Smooth muscle cell (in vitro differentiated cells): ENCODE measurements at regions not wholly inside any gene's neighbourhood (a gene's known extent, or its start where the extent isn't known, plus 50 kb on each side); places are given as distances from the start of the nearest gene placed in this dataset.

Experiments used
- DNase-seq: peaks from one replicate; lab custom pipeline; 2025; ENCODE audit not compliant: unreplicated experiment; lab: John Stamatoyannopoulos, UW
- H2AFZ ChIP-seq: fragments of 200-600 bp; sonication (generic); 2 replicates; pipeline ENCODE4 v1.6.0; 2016; ENCODE audit warnings: antibody characterized with exemption, low read depth, mild to moderate bottlenecking
- H3F3A ChIP-seq: fragments of 200-600 bp; sonication (generic); 2 replicates; pipeline ENCODE4 v1.6.0; 2017; ENCODE audit warnings: antibody characterized with exemption, low read depth
- H3K27ac ChIP-seq: fragments of 200-600 bp; sonication (generic); 2 replicates; pipeline ENCODE4 v1.5.1; 2016; ENCODE audit warnings: low read depth, mild to moderate bottlenecking
- H3K27me3 ChIP-seq: fragments of 200-600 bp; sonication (generic); 2 replicates; pipeline ENCODE4 v1.6.1; 2016; ENCODE audit warnings: low read depth, mild to moderate bottlenecking
- H3K36me3 ChIP-seq: fragments of 200-600 bp; sonication (generic); 2 replicates; pipeline ENCODE4 v1.5.1; 2016; ENCODE audit warnings: low read depth
- H3K4me1 ChIP-seq: fragments of 200-600 bp; sonication (generic); 2 replicates; pipeline ENCODE4 v1.5.1; 2016; ENCODE audit warnings: low read depth
- H3K4me2 ChIP-seq: fragments of 200-600 bp; sonication (generic); 2 replicates; pipeline ENCODE4 v1.6.0; 2016; ENCODE audit warnings: mild to moderate bottlenecking
- H3K4me3 ChIP-seq: fragments of 200-600 bp; sonication (generic); 2 replicates; pipeline ENCODE4 v1.5.1; 2016; ENCODE audit warnings: mild to moderate bottlenecking
- H3K79me2 ChIP-seq: fragments of 200-600 bp; sonication (generic); 2 replicates; pipeline ENCODE4 v1.6.0; 2016; ENCODE audit warnings: low read depth, mild to moderate bottlenecking
- H3K9ac ChIP-seq: fragments of 200-600 bp; sonication (generic); 2 replicates; pipeline ENCODE4 v1.6.0; 2016; ENCODE audit warnings: low read depth
- H3K9me3 ChIP-seq: fragments of 200-600 bp; sonication (generic); replicated peaks from 2 replicates; pipeline ENCODE4 v1.5.1; 2016; ENCODE audit warnings: low read depth
- H4K20me1 ChIP-seq: fragments of 200-600 bp; sonication (generic); 2 replicates; pipeline ENCODE4 v1.6.0; 2016; ENCODE audit warnings: low read depth
- WGBS: methylation state at CpG from one replicate; pipeline ENCODE4 v1.1.7; 2016; ENCODE audit warnings: low lambda C conversion rate; 5-methylcytosine and 5-hydroxymethylcytosine counted together
- TF ChIP-seq, protein P1 (sequence below): fragments of 200-600 bp; sonication (generic); IDR thresholded peaks from 2 replicates; pipeline ENCODE4 v1.5.1; 2017; ENCODE audit warnings: borderline replicate concordance, mild to moderate bottlenecking, antibody characterized with exemption; ENCODE audit not compliant: insufficient read depth, poor library complexity, severe bottlenecking

DNA sequence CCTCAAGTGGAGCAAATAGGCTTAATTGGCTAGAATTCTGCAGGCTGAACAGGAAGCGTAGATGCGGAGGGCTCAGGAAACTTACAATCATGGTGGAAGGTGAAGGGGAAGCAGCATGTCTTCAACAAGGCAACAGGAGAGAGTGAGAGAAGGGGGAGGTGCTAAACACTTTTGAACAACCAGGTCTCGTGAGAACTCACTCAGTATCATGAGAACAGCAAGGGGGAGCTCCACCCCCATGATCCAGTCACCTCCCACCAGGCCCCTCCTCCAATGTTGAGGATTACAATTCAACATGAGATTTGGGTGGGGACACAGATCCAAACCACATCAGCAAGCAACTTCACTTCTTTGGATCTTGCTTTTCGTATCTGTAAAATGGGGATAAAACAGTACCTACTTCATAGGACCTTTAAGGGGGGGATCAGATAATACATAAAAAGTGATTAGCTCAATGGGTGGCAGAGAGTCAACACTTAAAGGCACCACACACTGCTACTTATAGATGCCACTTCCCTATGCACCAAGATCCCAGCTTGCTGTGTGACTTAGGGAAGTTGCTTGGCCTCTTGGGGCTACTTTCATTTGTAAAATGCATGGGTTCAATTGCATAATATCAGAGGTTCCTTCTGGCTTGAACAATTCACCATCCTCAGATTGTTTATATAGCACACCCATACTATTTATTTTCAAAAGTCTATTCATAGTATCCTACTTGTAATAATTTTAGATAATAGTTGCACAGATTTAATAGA, 184.8 kb upstream of the RPH3A start:
- no peaks in the 10 kb centered on the region for H3K27me3 ChIP-seq
- peaks cover 12% of the 10 kb centered on the region for H3K4me1 ChIP-seq
- no peaks in the 10 kb centered on the region for H3F3A ChIP-seq
- TF ChIP-seq, protein P1, sequence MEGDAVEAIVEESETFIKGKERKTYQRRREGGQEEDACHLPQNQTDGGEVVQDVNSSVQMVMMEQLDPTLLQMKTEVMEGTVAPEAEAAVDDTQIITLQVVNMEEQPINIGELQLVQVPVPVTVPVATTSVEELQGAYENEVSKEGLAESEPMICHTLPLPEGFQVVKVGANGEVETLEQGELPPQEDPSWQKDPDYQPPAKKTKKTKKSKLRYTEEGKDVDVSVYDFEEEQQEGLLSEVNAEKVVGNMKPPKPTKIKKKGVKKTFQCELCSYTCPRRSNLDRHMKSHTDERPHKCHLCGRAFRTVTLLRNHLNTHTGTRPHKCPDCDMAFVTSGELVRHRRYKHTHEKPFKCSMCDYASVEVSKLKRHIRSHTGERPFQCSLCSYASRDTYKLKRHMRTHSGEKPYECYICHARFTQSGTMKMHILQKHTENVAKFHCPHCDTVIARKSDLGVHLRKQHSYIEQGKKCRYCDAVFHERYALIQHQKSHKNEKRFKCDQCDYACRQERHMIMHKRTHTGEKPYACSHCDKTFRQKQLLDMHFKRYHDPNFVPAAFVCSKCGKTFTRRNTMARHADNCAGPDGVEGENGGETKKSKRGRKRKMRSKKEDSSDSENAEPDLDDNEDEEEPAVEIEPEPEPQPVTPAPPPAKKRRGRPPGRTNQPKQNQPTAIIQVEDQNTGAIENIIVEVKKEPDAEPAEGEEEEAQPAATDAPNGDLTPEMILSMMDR: no peak
- 88% methylated on average over 4 of the region's 4 CpGs for WGBS
- H3K36me3 ChIP-seq: no peaks in the 10 kb centered on the region
- H3K4me3 ChIP-seq: no peak overlapping the region
- no peak overlapping the region for H3K9ac ChIP-seq
- no peak overlapping the region for H3K27ac ChIP-seq
- H2AFZ ChIP-seq: no peak overlapping the region
- no peaks in the 10 kb centered on the region for H4K20me1 ChIP-seq
- H3K4me2 ChIP-seq: no peak overlapping the region
- DNase-seq: no peak
- H3K9me3 ChIP-seq: no peaks in the 10 kb centered on the region
- H3K79me2 ChIP-seq: no peaks in the 10 kb centered on the region

DNA sequence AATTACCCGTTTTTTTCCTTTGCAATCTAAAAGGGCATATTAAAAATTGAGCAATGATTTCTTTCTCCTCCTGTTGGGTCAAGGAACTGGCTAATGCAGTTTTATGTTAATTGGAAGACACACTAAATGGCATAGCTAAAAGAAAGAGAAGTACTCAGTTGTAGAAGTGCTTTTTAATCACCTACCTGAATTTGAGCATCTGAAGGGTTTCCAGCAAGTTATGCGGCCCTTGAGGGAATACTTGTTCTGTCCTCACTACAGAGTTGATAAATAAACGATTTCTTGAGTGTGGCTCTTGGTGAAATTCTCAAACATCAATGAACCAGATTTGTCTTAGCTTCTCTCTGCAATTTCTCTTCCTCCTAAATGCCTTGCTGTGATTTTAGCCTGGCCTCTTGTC, 184.1 kb upstream of the RPH3A start:
- Histone ChIP-seq H3K9me3 (no peaks in the 10 kb centered on the region), H3K36me3 (no peaks in the 10 kb centered on the region), H3K27me3 (no peaks in the 10 kb centered on the region), H3K9ac (no peak overlapping the region), H3K27ac (no peak overlapping the region), H4K20me1 (no peaks in the 10 kb centered on the region), H2AFZ (no peak overlapping the region), H3K4me2 (no peak overlapping the region), H3K4me1 (peaks cover 8% of the 10 kb centered on the region), H3K79me2 (no peaks in the 10 kb centered on the region), H3K4me3 (no peak overlapping the region), H3F3A (no peaks in the 10 kb centered on the region)
- no peak for DNase-seq
- 77% methylated on average over 3 of the region's 3 CpGs for WGBS
- TF ChIP-seq, protein P1: no peak

DNA sequence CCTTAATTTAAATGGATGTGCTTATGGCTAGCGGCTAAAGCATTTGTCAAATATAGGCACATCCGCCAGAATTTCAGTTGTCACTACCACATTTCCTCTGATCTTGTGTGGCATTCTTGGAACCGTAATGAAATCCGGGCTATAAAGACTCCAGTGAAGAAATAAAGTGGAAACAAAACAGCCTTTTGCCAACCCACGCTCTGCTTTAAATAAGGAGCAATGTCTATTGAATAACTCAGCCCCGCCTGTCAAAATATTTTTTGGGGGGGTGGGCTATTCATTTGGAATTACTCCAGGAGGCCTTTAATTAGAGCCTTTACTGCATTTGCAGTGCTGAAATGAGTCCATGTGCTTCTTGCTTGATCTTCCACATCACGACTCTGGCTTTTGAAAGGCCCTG, 179.6 kb upstream of the RPH3A start:
- Histone ChIP-seq H3K36me3 (no peaks in the 10 kb centered on the region), H2AFZ (no peak overlapping the region), H3K27ac (no peak overlapping the region), H3F3A (no peaks in the 10 kb centered on the region), H3K4me2 (no peak overlapping the region), H3K4me3 (no peak overlapping the region), H3K4me1 (no peaks in the 10 kb centered on the region), H3K9me3 (no peaks in the 10 kb centered on the region), H3K27me3 (peaks cover 7% of the 10 kb centered on the region), H4K20me1 (no peaks in the 10 kb centered on the region), H3K9ac (no peak overlapping the region), H3K79me2 (no peaks in the 10 kb centered on the region)
- WGBS: 87% methylated on average over 7 of the region's 7 CpGs
- no peak for DNase-seq
- TF ChIP-seq, protein P1: no peak

DNA sequence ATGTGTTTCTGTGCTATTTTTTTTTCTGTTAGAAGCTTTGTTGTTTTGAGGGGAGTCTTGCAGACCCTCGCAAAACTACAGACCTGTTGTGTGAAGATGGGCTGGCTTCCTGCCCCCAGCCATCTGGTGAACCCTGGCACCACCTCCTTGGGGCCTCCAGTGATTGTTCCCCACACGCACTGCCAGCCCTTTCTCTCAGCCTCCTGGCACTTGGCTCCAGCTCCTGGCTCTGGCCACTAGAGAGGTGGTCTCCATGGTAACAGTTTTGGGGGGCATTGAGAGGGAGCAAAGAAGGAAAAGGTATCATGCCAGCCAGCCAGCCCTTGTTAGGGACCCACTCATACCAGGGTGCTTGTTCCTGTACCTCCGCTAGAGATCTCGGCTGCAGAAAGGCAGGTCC, 176.4 kb upstream of the RPH3A start:
- Histone ChIP-seq H4K20me1 (no peaks in the 10 kb centered on the region), H3K4me1 (no peaks in the 10 kb centered on the region), H3K4me3 (no peak overlapping the region), H3K9ac (no peak overlapping the region), H3K4me2 (no peak overlapping the region), H3K79me2 (no peaks in the 10 kb centered on the region), H2AFZ (no peak overlapping the region), H3F3A (no peaks in the 10 kb centered on the region), H3K27me3 (peaks cover 15% of the 10 kb centered on the region), H3K36me3 (no peaks in the 10 kb centered on the region), H3K27ac (no peak overlapping the region), H3K9me3 (no peaks in the 10 kb centered on the region)
- DNase-seq: no peak
- TF ChIP-seq, protein P1: no peak
- 81% methylated on average over 4 of the region's 4 CpGs for whole genome bisulfite sequencing
